DOHH2 (cell line): ENCODE measurements at regions not wholly inside any gene's neighbourhood (a gene's known extent, or its start where the extent isn't known, plus 50 kb on each side); places are given as distances from the start of the nearest gene placed in this dataset.

Experiments
- CTCF ChIP-seq: fragments of 200-600 bp; sonication (generic); IDR thresholded peaks from one replicate; pipeline ENCODE4 v1.5.1; 2014; ENCODE audit warnings: antibody characterized with exemption, mild to moderate bottlenecking, low read depth, low read length; ENCODE audit not compliant: poor library complexity, severe bottlenecking
- EZH2phosphoT487 ChIP-seq: fragments of 200-600 bp; sonication (generic); IDR thresholded peaks from 2 replicates; pipeline ENCODE4 v1.6.1; 2017; ENCODE audit warnings: borderline replicate concordance, mild to moderate bottlenecking, antibody characterized with exemption, low read length, moderate library complexity, mixed read lengths

GRCh38 chr7:362402-363096, 72.6 kb downstream of the FOXL3 start:
- no peak for TF ChIP-seq CTCF
- no peak for TF ChIP-seq EZH2phosphoT487
